ENCODE measurements at regions not wholly inside any gene's neighbourhood (a gene's known extent, or its start where the extent isn't known, plus 50 kb on each side); places are given as distances from the start of the nearest gene placed in this dataset.

- TF ChIP-seq CTCF (IDR thresholded peaks at IDR 0.05; ENCODE audit: low read length, missing control alignments): no peak
- DNase-seq (ENCODE audit: low read depth): no peak
- H3K4me3 ChIP-seq (replicated peaks; ENCODE audit: low read depth, low read length): no peak overlapping the region
These were observed 539.0 kb downstream of the ZWINT start for GRCh38 chr10:55822096-55822495.

- TF ChIP-seq CTCF (IDR thresholded peaks at IDR 0.05; ENCODE audit: low read length, missing control alignments): no peak
- no peak for DNase-seq (ENCODE audit: low read depth)
- H3K4me3 ChIP-seq (replicated peaks; ENCODE audit: low read depth, low read length): no peak overlapping the region
These were observed 540.6 kb downstream of the ZWINT start for GRCh38 chr10:55820478-55820877.

GRCh38 chr10:55820071-55820470, 541.0 kb downstream of the ZWINT start:
- no peak overlapping the region for H3K4me3 ChIP-seq (replicated peaks; ENCODE audit: low read depth, low read length)
- no peak for TF ChIP-seq CTCF (IDR thresholded peaks at IDR 0.05; ENCODE audit: low read length, missing control alignments)
- DNase-seq (ENCODE audit: low read depth): no peak

DNA sequence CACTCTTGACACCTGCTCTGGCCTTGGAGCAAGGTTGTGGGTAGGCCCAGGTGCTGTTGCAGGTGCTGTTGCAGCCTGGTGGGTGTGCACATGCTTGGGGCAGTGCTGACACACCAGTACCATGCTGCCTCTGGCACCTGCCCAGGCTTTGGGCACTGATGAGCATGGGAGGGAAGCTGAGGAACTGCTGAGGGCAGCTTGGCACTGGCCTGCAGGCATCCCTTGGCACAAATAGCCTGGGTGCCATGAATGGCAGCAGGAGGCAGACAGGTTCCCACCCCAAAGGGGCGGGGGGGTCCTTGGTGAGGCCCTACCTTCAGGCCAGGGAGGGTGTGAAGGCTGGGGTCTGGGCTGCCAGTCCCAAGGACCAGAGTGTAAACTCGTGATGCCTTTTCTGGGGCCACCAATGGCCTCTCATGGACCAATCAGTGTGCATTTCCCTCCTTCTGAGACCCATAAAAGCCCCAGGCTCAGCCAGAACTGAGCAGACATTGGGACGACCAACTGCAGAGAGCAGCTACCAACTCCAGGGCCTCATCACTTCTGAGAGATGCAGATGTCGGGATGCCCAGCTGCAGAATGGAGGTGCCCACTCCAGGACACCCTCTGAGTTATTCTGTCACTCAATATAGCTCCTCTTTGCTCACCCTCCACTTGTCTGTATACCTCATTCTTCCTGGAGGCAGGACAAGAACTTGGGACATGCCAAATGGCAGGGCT, 547.4 kb downstream of the ZWINT start:
- H3K4me3 ChIP-seq (replicated peaks; ENCODE audit: low read depth, low read length): no peak overlapping the region
- TF ChIP-seq CTCF (IDR thresholded peaks at IDR 0.05; ENCODE audit: low read length, missing control alignments): no peak
- DNase-seq (ENCODE audit: low read depth): no peak

- no peak for TF ChIP-seq CTCF (IDR thresholded peaks at IDR 0.05; ENCODE audit: low read length, missing control alignments)
- H3K4me3 ChIP-seq (replicated peaks; ENCODE audit: low read depth, low read length): no peak overlapping the region
- DNase-seq (ENCODE audit: low read depth): no peak
These were observed 558.0 kb downstream of the ZWINT start for GRCh38 chr10:55803055-55803454.

- DNase-seq (ENCODE audit: low read depth): no peak
- no peak for TF ChIP-seq CTCF (IDR thresholded peaks at IDR 0.05; ENCODE audit: low read length, missing control alignments)
- no peak overlapping the region for H3K4me3 ChIP-seq (replicated peaks; ENCODE audit: low read depth, low read length)
These were observed 559.8 kb downstream of the ZWINT start for GRCh38 chr10:55801353-55801661.

All from fibroblast of pulmonary artery (primary cell).